GM18508 (cell line): ENCODE measurements at regions not wholly inside any gene's neighbourhood (a gene's known extent, or its start where the extent isn't known, plus 50 kb on each side); places are given as distances from the start of the nearest gene placed in this dataset.

Experiments used
- ATAC-seq: cut with Tn5 transposase; IDR thresholded peaks from one replicate; pipeline ENCODE4 v1.9.1; 2021; ENCODE audit warnings: moderate number of reproducible peaks; ENCODE audit not compliant: insufficient read depth, unreplicated experiment

DNA sequence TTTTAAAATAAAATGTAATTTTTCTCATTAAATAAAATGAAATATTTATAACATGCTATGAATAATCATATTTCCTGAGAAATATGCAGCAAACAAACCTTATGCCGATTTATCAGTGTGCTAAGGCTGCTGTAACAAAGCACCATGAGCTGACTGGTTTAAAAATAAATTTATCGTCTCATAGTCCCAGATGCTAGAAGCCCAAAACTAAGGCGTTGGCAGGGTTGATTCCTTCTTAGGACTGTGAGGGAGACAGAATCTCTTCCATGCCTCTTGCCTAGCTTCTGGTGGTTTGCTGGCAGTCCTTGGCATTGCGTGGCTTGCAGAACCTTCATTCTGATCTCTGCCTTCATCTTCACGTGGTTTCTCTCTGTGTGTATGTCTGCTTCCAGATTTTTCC lies 740.3 kb downstream of the OTOL1 start:
- no peak for ATAC-seq

- ATAC-seq = no peak
These were observed 754.2 kb downstream of the OTOL1 start for GRCh38 chr3:162250782-162251181.

GRCh38 chr3:162262129-162262528 lies 765.5 kb downstream of the OTOL1 start:
- ATAC-seq = no peak

DNA sequence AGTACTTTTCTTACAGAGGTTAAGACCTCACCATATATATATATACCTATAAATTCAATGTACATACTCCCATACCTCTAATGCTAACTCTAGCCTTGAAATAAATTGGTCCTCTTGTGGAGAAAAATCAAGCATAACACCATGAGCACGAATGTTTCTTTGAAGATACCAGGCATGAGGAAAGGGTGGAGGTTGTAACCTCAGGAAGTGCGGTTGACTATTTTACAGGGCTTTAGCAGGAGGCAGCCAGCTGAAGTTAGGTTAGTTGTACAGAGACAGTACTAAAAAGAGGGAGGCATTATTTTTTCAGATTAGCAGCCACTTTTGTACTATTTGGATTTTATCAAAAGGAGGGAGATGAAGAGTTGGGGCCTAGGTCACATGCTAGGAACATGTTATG lies 767.0 kb downstream of the OTOL1 start:
- ATAC-seq = no peak

GRCh38 chr3:162269636-162270458 lies 773.2 kb downstream of the OTOL1 start:
- no peak for ATAC-seq

- no peak for ATAC-seq
These were observed 777.5 kb downstream of the OTOL1 start for GRCh38 chr3:162274070-162274469.

DNA sequence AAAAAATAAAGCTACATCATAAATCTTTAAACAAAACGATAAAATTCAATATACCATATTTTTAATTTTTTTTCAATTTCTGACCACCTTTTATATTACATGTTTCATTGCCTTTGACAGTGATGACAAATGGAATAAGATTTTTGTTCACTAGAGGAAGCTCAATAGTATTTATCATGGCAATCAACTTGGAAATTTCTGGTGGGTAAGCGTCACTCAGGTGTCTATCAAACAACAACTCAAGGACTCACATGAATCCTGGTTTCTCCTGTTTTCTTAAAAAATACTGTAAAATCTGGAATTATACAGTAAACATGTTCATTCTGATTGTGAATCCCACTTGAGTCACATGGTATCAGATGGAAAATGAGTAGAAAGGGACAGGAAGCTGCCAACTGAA lies 782.2 kb downstream of the OTOL1 start:
- ATAC-seq = no peak

DNA sequence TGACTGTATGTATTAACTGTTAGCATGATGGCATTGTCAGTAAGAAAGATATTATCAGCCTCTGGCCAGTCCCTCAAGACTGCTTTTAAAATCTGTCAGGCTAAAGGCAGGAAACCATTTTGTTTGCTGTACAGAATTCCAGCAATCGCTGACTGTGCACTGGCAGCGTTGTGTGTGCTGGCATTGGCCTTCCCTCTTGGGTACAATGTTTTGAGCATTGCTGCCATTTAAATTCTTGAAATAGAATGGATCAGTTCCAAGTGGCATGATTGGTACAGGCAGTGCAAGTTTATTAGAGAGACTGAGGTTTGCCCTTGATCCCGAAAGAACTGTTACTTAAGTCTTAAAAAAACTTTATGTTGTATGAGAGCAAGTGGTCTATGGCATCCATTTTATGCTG lies 788.7 kb downstream of the OTOL1 start:
- ATAC-seq = no peak

GRCh38 chr3:162287600-162287999 lies 791.0 kb downstream of the OTOL1 start:
- ATAC-seq = no peak

DNA sequence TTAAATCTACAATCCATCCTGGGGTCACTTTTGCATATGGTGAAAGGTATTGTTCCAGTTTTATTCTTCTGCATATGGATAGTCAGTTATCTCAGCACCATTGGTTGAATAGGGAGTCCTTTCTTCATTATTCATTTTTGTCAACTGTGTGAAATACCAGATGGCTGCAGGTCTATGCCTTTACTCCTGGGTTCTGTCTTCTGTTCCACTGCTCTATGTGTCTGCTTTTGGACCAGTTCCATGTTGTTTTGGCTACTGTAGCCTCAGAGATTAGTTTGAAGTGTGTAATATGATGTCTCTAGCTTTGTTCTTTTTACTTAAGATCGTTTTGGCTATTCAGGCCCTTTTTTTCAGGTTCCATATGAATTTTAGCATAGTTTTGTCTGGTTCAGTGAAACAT lies 795.8 kb downstream of the OTOL1 start:
- no peak for ATAC-seq

DNA sequence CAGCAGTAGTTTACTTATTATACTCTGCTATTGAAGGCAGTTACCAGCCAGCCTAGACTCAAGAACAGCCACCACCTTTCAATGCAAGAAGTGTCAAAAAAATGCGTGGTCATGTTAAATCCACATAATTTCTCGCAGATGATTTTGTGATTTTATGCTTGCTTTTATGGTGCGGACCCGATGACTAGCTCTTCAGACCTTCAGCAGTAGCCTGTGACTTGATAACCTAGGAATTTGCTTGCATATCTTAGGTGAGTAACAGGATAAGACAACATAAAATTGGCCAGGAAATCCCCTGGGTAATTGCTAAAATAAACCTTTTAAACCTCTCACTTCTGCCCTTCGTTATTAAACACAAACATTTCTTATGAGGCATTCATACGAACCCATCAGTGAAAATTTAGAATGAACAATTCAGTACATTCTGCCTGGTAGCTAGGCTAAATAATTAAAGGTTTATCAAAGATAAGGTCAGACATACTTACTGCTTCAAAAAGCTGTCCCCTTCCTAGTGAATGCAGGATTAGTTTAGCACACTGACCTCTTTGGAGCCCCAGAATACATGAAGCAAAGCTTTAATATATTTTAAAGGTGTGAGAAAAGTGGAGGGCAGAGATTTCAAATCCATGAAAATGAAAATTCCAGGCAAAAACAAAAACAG lies 798.8 kb downstream of the OTOL1 start:
- ATAC-seq = no peak

GRCh38 chr3:162302983-162303624 lies 806.5 kb downstream of the OTOL1 start:
- no peak for ATAC-seq

GRCh38 chr3:162317046-162317445 lies 820.4 kb downstream of the OTOL1 start:
- no peak for ATAC-seq

GRCh38 chr3:162328649-162329048 lies 832.0 kb downstream of the OTOL1 start:
- ATAC-seq = no peak

DNA sequence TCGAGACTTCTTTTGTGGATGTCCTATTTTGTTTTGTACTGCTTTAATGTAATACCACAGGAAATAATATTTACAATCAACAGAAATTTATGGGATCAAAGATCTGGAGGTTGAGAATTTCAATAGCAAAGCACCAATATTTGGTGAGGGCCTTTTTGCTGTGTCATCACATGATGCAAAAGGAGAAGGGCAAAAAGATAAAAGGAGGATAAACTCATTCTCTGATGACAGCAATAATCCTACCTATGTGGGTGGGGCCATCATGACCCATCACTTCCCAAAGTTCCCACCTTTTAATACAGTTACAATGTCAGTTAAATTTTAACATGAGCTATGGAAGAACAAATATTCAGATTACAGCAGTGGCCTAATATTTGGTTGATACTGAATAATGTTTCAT lies 832.9 kb downstream of the OTOL1 start:
- no peak for ATAC-seq

DNA sequence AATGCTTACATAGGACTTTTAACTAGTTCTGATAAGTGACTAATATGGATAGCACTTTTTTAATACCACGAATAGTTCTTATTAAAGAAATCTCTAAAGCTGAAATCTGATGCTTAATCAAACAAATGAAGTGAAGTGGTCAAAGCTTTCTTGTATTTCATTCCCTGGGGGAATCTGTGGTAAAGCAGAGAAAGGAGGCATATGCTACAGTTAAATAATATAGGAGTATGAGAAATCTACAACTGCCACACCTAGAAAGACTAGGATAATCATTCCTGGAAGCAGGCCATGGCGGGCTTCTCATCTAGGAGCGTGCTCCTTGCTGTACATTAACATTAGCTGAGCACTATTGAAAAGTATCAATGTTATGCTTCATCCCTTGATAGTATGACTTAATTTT lies 835.7 kb downstream of the OTOL1 start:
- no peak for ATAC-seq

- ATAC-seq = no peak
These were observed 837.9 kb downstream of the OTOL1 start for GRCh38 chr3:162334537-162334936.

- no peak for ATAC-seq
These were observed 841.0 kb downstream of the OTOL1 start for GRCh38 chr3:162337630-162338029.

DNA sequence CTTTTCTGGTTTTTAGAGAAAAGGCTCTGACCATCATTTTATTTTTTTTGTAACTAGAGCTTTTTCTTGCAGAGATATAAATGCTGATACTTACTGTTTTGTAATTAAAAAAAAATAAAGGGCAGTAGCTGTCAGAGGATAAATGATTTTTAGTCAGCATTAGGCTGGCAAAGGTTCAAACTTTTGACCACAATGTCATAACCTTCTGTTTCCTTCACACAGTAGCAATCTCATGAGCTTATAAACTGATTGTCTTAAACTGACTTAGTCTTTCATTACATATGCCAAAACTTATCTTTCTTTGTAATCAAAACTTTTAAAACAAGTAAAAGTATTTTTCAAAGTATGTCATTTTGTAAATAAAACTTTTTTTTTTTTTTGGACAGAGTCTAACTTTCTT lies 841.9 kb downstream of the OTOL1 start:
- no peak for ATAC-seq

- ATAC-seq = no peak
These were observed 852.3 kb downstream of the OTOL1 start for GRCh38 chr3:162348912-162349311.

GRCh38 chr3:162353414-162353813 lies 856.8 kb downstream of the OTOL1 start:
- no peak for ATAC-seq
